ENCODE measurements at regions not wholly inside any gene's neighbourhood (a gene's known extent, or its start where the extent isn't known, plus 50 kb on each side); places are given as distances from the start of the nearest gene placed in this dataset.

- H3K27me3 ChIP-seq: no peaks in the 10 kb centered on the region
- no peaks in the 10 kb centered on the region for H3K9me3 ChIP-seq
- intact Hi-C loops (cut with DNase I): no loop called here
- no peaks in the 10 kb centered on the region for H3K4me1 ChIP-seq
- DNase-seq (ENCODE audit: extremely low spot score in 2 of 2): no peak
- no peak overlapping the region for H3K27ac ChIP-seq
- H3K36me3 ChIP-seq: no peaks in the 10 kb centered on the region
- TF ChIP-seq POLR2A (IDR thresholded peaks at IDR 0.05) (no peak), CTCF (IDR thresholded peaks at IDR 0.05) (no peak), POLR2AphosphoS5 (IDR thresholded peaks at IDR 0.05; ENCODE audit: insufficient read depth in 1 of 2, low read depth in 1 of 2) (no peak)
- H3K4me3 ChIP-seq: no peak overlapping the region
These were observed 1144.2 kb downstream of the ROBO2 start for GRCh38 chr3:78183906-78184599.

- H3K4me1 ChIP-seq: no peaks in the 10 kb centered on the region
- intact Hi-C loops (cut with DNase I): no loop called here
- TF ChIP-seq CTCF (IDR thresholded peaks at IDR 0.05): no peak
- no peak for TF ChIP-seq POLR2A (IDR thresholded peaks at IDR 0.05)
- no peak for TF ChIP-seq POLR2AphosphoS5 (IDR thresholded peaks at IDR 0.05; ENCODE audit: insufficient read depth in 1 of 2, low read depth in 1 of 2)
- DNase-seq (ENCODE audit: extremely low spot score in 2 of 2): no peak
- no peaks in the 10 kb centered on the region for H3K9me3 ChIP-seq
- no peak overlapping the region for H3K27ac ChIP-seq
- no peaks in the 10 kb centered on the region for H3K36me3 ChIP-seq
- no peaks in the 10 kb centered on the region for H3K27me3 ChIP-seq
- H3K4me3 ChIP-seq: no peak overlapping the region
These were observed 1146.5 kb downstream of the ROBO2 start for GRCh38 chr3:78186404-78186803.

- H3K36me3 ChIP-seq: no peaks in the 10 kb centered on the region
- H3K27me3 ChIP-seq: no peaks in the 10 kb centered on the region
- H3K4me3 ChIP-seq: no peak overlapping the region
- no peak for TF ChIP-seq POLR2A (IDR thresholded peaks at IDR 0.05)
- TF ChIP-seq POLR2AphosphoS5 (IDR thresholded peaks at IDR 0.05; ENCODE audit: insufficient read depth in 1 of 2, low read depth in 1 of 2): no peak
- TF ChIP-seq CTCF (IDR thresholded peaks at IDR 0.05): no peak
- no peaks in the 10 kb centered on the region for H3K9me3 ChIP-seq
- intact Hi-C loops (cut with DNase I): no loop called here
- DNase-seq (ENCODE audit: extremely low spot score in 2 of 2): no peak
- no peaks in the 10 kb centered on the region for H3K4me1 ChIP-seq
- no peak overlapping the region for H3K27ac ChIP-seq
These were observed 1161.2 kb downstream of the ROBO2 start for GRCh38 chr3:78201091-78201490.

- Histone ChIP-seq H3K4me3 (no peak overlapping the region), H3K4me1 (no peaks in the 10 kb centered on the region)
- intact Hi-C loops (cut with DNase I): no loop called here
These were observed 1165.1 kb downstream of the ROBO2 start for GRCh38 chr3:78204977-78205376.

More at GRCh38 chr3:78204977-78205376, 1165.1 kb downstream of the ROBO2 start:
- no peaks in the 10 kb centered on the region for H3K36me3 ChIP-seq
- no peak for TF ChIP-seq POLR2AphosphoS5 (IDR thresholded peaks at IDR 0.05; ENCODE audit: insufficient read depth in 1 of 2, low read depth in 1 of 2)
- TF ChIP-seq CTCF (IDR thresholded peaks at IDR 0.05): no peak
- no peak for TF ChIP-seq POLR2A (IDR thresholded peaks at IDR 0.05)
- no peak overlapping the region for H3K27ac ChIP-seq
- no peaks in the 10 kb centered on the region for H3K9me3 ChIP-seq
- no peak for DNase-seq (ENCODE audit: extremely low spot score in 2 of 2)
- H3K27me3 ChIP-seq: no peaks in the 10 kb centered on the region

All from vagina (tissue), 2 donors.